Embryonic facial prominence (tissue), 1 donor: ENCODE measurements at regions not wholly inside any gene's neighbourhood (a gene's known extent, or its start where the extent isn't known, plus 50 kb on each side); places are given as distances from the start of the nearest gene placed in this dataset.

Source experiments
- DNase-seq: peaks from one replicate; pipeline ENCODE4 v3.0.0-alpha.2; 2016; ENCODE audit errors: extremely low spot score

GRCh38 chr6:87908978-87909811 lies 138.4 kb upstream of the SPACA1 start:
- no peak for DNase-seq

GRCh38 chr6:87907521-87907920 lies 140.1 kb upstream of the SPACA1 start:
- no peak for DNase-seq

GRCh38 chr6:87905101-87905641 lies 142.5 kb upstream of the SPACA1 start:
- DNase-seq, result no peak

- no peak for DNase-seq
These were observed 143.6 kb upstream of the SPACA1 start for GRCh38 chr6:87904011-87904410.

- DNase-seq, result no peak
These were observed 144.3 kb upstream of the SPACA1 start for GRCh38 chr6:87903323-87903722.

GRCh38 chr6:87902383-87902782 lies 145.3 kb upstream of the SPACA1 start:
- no peak for DNase-seq

- DNase-seq, result no peak
These were observed 146.0 kb upstream of the SPACA1 start for GRCh38 chr6:87901613-87902012.

GRCh38 chr6:87900160-87900698 lies 147.4 kb upstream of the SPACA1 start:
- DNase-seq, result no peak

- no peak for DNase-seq
These were observed 148.0 kb upstream of the SPACA1 start for GRCh38 chr6:87899499-87900147.

- DNase-seq, result no peak
These were observed 150.0 kb upstream of the SPACA1 start for GRCh38 chr6:87897663-87898062.

- no peak for DNase-seq
These were observed 150.6 kb upstream of the SPACA1 start for GRCh38 chr6:87897013-87897412.

- no peak for DNase-seq
These were observed 160.4 kb upstream of the SPACA1 start for GRCh38 chr6:87887266-87887665.

- DNase-seq, result no peak
These were observed 163.4 kb upstream of the SPACA1 start for GRCh38 chr6:87884203-87884602.

- DNase-seq, result no peak
These were observed 166.2 kb upstream of the SPACA1 start for GRCh38 chr6:87881342-87881895.

GRCh38 chr6:87879132-87879861 lies 168.3 kb upstream of the SPACA1 start:
- no peak for DNase-seq

- no peak for DNase-seq
These were observed 171.9 kb upstream of the SPACA1 start for GRCh38 chr6:87875781-87876180.

- no peak for DNase-seq
These were observed 171.5 kb upstream of the AKIRIN2 start for GRCh38 chr6:87873556-87873955.

GRCh38 chr6:87870556-87870955 lies 168.5 kb upstream of the AKIRIN2 start:
- no peak for DNase-seq

GRCh38 chr6:87869064-87869905 lies 167.3 kb upstream of the AKIRIN2 start:
- no peak for DNase-seq

GRCh38 chr6:87860902-87861301 lies 158.9 kb upstream of the AKIRIN2 start:
- DNase-seq, result no peak

GRCh38 chr6:87858440-87858839 lies 156.4 kb upstream of the AKIRIN2 start:
- no peak for DNase-seq
